Occipital lobe (tissue), 1 donor: ENCODE measurements at regions not wholly inside any gene's neighbourhood (a gene's known extent, or its start where the extent isn't known, plus 50 kb on each side); places are given as distances from the start of the nearest gene placed in this dataset.
"Not testable (repeated sequence)": the region's sequence is repeated elsewhere in the genome, so short reads cannot be mapped to it uniquely, and the experiment has no call there.

Experiments used
- DNase-seq: peaks from one replicate; lab custom pipeline; 2025; lab: John Stamatoyannopoulos, UW

GRCh38 chr5:102664616-102665335 is 90.3 kb upstream of the PAM start:
- no peak for DNase-seq

DNA sequence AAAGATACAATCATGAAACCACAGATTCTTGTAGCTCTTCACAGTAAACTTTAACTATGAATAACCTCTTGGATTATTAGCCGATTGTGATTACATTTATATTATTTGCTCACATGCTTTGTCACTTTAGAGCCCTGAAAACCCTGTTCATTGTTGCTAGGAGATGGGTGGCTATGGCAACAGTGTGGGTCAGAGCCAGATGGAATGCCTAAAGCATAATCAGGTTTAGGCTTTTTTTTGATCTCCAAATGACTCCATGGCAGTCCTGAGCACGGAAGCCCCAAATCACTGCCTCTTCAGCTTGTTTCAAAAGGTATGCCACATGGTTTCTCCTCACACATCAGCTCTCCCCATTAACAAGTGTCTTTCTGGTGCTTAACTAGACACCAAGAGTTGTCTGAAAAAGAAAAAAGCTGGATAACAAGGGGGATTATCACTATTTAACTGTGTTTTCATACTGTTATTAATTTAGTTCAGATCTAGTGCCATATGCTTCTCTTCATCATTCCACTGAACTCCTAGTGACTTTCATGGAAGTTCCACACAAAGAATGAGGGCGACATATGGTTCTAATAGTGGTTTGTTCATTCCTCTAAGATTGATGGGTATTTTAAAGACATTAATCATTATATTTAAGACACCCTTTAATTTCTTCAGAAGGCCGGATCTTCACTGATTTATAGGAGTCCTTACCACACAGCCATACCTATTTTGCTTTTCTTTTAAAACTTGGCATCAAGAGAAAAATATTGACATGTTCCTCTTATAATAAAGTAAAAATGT is 88.8 kb upstream of the PAM start:
- DNase-seq, result peak; percentile 5

DNA sequence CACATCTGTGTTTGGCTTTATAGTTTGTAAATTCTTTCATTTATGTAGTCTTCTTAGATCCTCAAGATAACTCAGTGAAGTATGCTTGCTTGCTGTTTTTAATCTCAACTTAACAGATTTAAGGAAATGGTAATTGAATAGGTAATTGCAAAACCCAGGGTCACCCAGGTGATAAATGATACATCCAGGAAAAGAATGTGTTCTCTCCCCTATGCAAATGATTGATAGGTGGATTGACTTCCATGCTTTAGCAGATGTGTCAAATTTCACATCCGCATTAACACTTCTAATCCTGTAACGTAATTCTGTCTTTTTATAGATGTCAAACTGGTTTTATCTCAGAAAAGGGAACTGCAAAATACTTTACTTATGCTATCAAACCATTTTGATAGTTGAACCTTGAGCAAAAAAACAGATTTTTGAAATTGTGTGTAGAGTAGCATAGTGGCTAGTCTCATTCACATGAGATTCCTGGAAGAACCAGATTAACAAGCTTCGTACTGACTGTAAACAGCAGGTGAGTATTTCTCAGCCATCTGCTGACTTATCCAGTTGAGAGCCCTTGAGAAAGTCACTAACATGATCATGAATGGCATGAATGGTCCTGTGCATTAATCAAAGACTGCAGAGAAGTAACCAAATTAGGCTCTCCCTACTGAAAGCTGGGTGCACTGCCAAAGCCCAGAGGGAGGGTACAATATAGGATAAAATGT is 86.7 kb upstream of the PAM start:
- no peak for DNase-seq

GRCh38 chr5:102670224-102670836 is 84.8 kb upstream of the PAM start:
- DNase-seq, result no peak

GRCh38 chr5:102671033-102671734 is 83.9 kb upstream of the PAM start:
- DNase-seq, result not testable (repeated sequence)

DNA sequence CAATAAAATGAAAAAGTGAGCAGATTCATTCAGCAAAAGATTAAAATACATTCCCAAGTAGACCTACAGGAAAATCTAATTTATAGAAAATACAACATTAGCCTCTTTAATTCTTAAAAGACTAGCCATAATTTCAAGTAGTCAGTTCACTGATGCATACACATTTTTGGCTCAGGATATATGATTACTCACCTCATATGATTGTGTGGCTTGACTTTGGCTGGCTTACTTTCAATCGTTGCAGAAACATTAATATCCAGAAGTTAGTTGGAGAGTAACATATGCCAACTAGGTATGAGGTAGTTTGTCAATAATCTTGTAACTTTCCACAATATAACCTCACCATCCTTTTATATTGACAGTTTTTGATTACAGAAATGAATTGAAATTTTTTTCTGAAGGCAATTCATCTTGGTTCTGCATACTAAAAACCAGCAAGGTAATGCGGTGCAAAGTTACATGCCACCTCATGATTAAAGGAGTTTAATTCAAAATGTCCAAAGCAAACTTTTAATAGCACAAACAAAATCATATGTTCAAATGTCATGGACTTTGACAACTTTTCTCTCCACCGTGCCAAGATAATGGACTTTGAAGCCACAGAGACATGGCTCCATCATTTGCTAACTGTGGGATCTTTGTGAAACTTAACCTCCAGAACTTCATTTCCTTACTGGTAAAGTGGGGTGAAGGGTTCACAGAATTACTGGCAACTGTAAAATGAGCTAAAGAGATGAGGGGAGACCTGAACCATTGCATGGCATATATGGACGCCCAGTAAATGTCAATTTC is 76.6 kb upstream of the PAM start:
- no peak for DNase-seq

DNA sequence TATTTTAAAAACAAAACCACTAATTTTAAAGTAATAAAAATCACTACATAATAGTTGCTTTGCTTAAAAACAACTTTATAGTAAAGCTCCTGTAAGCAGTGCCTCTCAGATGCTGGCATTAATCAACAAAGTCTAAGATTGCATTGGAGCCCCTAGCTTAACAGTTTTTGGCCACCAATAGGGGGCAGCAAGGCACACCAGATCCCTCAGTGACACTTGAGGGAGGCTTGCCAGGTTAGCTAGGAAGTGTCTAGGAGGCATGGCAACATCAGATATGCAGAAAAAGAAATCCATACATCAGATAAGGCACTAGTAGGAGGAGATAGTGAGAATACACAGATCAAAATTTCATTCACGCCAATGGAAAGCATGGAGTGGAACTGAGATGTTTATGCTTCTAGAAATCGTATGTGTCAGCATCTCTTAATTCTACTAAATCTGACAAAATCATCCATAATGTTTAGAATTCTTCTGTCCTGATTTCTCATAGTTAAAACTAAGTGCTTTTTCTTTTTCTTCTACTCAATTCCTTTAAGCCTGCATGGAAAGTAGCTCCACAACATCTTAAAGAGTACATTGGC is 73.6 kb upstream of the PAM start:
- peak; percentile 31 for DNase-seq

DNA sequence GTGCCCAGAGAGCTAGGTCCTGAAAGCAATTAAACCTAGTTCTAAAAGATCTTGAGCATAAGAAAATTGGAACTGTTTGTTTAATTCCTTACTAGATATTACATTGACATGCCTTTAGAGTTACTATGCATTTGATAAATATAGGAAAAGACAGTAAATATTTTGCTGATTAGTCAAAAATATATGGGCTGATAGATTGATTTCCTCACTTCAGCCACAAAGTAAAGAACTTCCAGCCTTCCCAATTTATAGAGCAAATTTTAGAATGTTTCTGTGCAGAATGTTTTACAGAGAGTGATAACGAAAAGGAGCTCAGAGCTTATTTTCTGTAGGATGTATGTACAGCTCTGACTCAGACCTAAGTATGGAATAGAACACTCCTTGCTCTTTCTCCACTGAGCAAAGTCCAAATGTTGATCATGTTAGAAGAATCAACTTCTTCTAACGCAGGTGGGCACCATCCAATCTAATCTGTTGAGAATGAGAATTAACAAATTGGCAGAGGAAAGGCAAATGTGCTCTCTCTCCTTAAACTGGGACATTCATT is 72.9 kb upstream of the PAM start:
- no peak for DNase-seq

- not testable (repeated sequence) for DNase-seq
Measured at GRCh38 chr5:102688076-102688475, 67.0 kb upstream of the PAM start.

DNA sequence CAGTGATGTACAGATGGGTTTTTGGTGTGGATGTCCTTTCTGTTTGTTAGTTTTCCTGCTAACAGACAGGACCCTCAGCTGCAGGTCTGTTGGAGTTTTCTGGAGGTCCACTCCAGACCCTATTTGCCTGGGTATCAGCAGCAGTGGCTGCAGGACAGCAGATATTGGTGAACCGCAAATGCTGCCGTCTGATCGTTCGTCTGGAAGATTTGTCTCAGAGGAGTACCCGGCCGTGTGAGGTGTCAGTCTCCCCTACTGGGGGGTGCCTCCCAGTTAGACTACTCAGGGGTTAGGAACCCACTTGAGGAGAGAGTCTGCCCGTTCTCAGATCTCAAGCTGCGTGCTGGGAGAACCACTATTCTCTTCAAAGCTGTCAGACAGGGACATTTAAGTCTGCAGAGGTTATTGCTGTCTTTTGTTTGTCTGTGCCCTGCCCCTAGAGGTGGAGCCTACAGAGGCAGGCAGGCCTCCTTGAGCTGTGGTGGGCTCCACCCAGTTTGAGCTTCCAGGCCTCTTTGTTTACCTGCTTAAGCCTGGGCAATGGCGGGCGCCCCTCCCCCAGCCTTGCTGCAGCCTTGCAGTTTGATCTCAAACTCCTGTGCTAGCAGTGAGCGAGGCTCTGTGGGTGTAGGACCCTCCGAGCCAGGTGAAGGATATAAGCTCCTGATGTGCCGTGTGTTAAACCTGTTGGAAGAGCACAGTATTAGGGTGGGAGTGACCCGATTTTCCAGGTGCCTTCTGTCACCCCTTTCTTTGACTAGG is 66.3 kb upstream of the PAM start:
- not testable (repeated sequence) for DNase-seq

DNA sequence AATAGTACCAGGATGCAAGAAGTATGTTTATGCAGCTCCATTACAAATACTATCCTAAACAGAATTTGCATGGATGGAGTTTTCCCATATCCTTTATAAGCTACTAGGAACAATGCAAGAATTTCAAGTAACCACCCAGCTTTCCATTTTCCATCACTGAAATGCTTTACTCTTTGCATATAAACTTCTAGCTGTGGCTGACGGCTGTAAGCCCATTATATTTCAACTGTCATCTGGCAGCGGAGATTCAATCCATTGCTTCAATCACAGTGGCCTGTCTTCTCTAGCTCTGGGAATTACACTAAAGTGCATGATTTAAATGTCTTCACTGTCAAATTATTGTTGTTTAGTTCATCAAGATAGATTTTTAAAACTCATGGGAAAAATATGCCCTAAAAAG is 64.2 kb upstream of the PAM start:
- DNase-seq, result no peak

DNA sequence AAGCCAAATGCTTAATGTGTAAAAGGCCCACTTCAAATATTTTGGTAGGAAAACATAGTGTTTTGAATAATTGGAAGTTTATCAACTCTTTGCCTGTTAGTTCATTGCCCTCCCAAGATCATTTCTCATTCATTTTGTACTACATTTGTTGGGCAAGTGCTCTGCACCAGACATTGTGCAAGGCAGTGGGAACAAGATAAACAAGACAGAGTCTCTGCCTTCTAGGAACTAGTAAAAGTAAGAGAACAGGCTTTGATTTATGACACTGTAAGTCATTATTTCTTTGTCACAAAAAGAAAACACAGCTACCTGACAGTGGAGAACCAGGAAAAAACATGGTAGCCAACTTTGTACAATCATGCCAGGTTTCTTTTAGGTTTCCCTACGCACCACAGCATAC is 63.7 kb upstream of the PAM start:
- no peak for DNase-seq

DNA sequence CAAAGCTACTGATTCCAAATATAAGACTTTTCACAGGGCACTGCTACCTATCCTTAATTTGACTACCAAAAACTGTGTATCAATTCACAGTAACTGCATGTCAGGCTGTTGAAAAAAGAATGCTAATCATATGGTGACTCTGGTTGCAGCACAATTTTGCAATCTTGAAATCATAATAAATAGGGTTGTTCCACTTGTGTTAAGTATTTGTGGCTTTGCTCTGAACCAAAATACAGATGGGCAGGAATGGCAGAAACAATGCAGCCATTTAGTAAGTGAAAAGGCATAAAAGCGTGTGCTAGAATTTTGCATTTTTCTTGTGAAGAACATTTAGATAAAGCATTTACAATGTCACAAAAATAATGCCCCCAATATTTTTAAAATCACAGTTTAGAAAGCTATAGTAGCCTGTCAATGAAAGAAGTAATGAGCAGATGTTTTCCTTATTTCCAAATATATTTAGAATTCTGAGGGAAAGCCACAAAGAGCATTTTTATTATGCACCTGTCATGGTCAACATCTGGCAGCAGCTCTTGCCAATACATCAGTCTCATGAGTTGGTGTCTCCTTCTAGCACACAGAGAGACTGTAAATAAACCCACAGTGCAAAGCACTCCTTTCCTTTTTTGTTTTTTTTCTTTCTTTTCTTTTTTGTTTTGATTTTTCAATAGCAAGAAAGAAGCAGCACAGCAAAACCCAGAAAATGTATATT is 54.8 kb upstream of the PAM start:
- DNase-seq, result no peak

- DNase-seq, result no peak
Measured at GRCh38 chr5:102700916-102701315, 54.2 kb upstream of the PAM start.

- no peak for DNase-seq
Measured at GRCh38 chr5:102701748-102702147, 53.4 kb upstream of the PAM start.
